GM12878 (cell line): ENCODE measurements at regions not wholly inside any gene's neighbourhood (a gene's known extent, or its start where the extent isn't known, plus 50 kb on each side); places are given as distances from the start of the nearest gene placed in this dataset.
"Not testable (repeated sequence)": the region's sequence is repeated elsewhere in the genome, so short reads cannot be mapped to it uniquely, and the experiment has no call there.

ENCODE experiments used
- ATAC-seq: fragments of 200-7000 bp; cut with Tn5 transposase; 3 replicates; pipeline ENCODE4 v1.9.1; 2020; ENCODE audit warnings: mild to moderate bottlenecking, moderate library complexity
- BruUV-seq: library from RNA; stranded (reverse); fragments of 400-500 nt; replicated peaks from 2 replicates; lab custom pipeline; 2021; lab: Mats Ljungman, UMichigan
- CTCF ChIA-PET: fragments of 300-600 bp; sonication (Branson Sonifier 250); formaldehyde crosslinking; extraction: SDS; loops from one replicate; lab custom pipeline; 2021; ENCODE audit warnings: inconsistent platforms; lab: Yijun Ruan, JAX
- POLR2A ChIA-PET: fragments of 350-600 bp; formaldehyde crosslinking; extraction: SDS; loops from one replicate; lab custom pipeline; 2021; ENCODE audit warnings: inconsistent platforms; lab: Charles Lee
- RAD21 ChIA-PET: fragments of 300-600 bp; sonication (Branson Sonifier 250); formaldehyde crosslinking; loops from one replicate; lab custom pipeline; 2023; ENCODE audit warnings: antibody characterized with exemption; ENCODE audit not compliant: unreplicated experiment; lab: Charles Lee
- SMC1A ChIA-PET: fragments of 300-600 bp; sonication (Branson Sonifier 250); formaldehyde crosslinking; loops from one replicate; lab custom pipeline; 2023; ENCODE audit not compliant: unreplicated experiment, uncharacterized antibody; lab: Charles Lee
- DNase-seq: peaks from one replicate; pipeline ENCODE4 v3.0.0-alpha.2; 2011; ENCODE audit warnings: low read depth, low spot score
- FAIRE-seq: peaks from 3 replicates; lab custom pipeline; 2011; peaks lifted over from hg19 to GRCh38; lab: Jason Lieb, UNC
- H2AFZ ChIP-seq: 2 replicates; pipeline ENCODE4 v1.6.0; 2011; ENCODE audit warnings: low read depth, low read length, control low read depth; ENCODE audit not compliant: control insufficient read depth
- H3K27ac ChIP-seq: 2 replicates; pipeline ENCODE4 v1.5.1; 2011; ENCODE audit warnings: control low read depth; ENCODE audit not compliant: control insufficient read depth, insufficient read depth
- H3K27me3 ChIP-seq, 2 experiments: replicated peaks in 1 of 2; 2 replicates each; pipeline versions ENCODE4 v1.6.0 to v1.6.1; 2011; ENCODE audit warnings: low read length in 1 of 2; ENCODE audit not compliant: control insufficient read depth in 2 of 2, insufficient read depth in 2 of 2
- H3K36me3 ChIP-seq, 2 experiments: 2 replicates each; pipeline ENCODE4 v1.5.1; 2011; ENCODE audit warnings: low read length in 1 of 2; ENCODE audit not compliant: control insufficient read depth in 2 of 2, insufficient read depth in 2 of 2
- H3K4me1 ChIP-seq: 2 replicates; pipeline ENCODE4 v1.6.1; 2011; ENCODE audit warnings: mild to moderate bottlenecking, low read length, moderate library complexity, mixed read lengths; ENCODE audit not compliant: control insufficient read depth, insufficient read depth
- H3K4me2 ChIP-seq: 2 replicates; pipeline ENCODE4 v1.6.0; 2011; ENCODE audit warnings: control low read depth; ENCODE audit not compliant: control insufficient read depth, insufficient read depth
- H3K4me3 ChIP-seq: fragments of 200-600 bp; sonication (generic); 2 replicates; pipeline ENCODE4 v1.5.1; 2016
- H3K79me2 ChIP-seq: 2 replicates; pipeline ENCODE4 v1.6.0; 2011; ENCODE audit warnings: low read length; ENCODE audit not compliant: control insufficient read depth, insufficient read depth
- H3K9ac ChIP-seq: 2 replicates; pipeline ENCODE4 v1.8.0; 2011; ENCODE audit warnings: low read length, control low read depth, mixed read lengths; ENCODE audit not compliant: control insufficient read depth, insufficient read depth
- H3K9me3 ChIP-seq: replicated peaks from 3 replicates; pipeline ENCODE4 v1.5.1; 2011; ENCODE audit warnings: mild to moderate bottlenecking, low read length; ENCODE audit not compliant: control insufficient read depth, insufficient read depth
- H4K20me1 ChIP-seq: 2 replicates; pipeline ENCODE4 v1.6.0; 2011; ENCODE audit not compliant: control insufficient read depth, insufficient read depth
- WGBS: methylation state at CpG from one replicate; pipeline ENCODE4 v1.1.6; 2016; ENCODE audit warnings: low lambda C conversion rate; ENCODE audit not compliant: insufficient replicate concordance, insufficient coverage; ENCODE audit errors: missing lambda C conversion rate; 5-methylcytosine and 5-hydroxymethylcytosine counted together
- in situ Hi-C: fragments of 300-500 bp; cut with MboI; formaldehyde crosslinking; loops from 9 replicates; pipeline ENCODE4 v1.14.3; 2018; ENCODE audit warnings: mixed read lengths
- intact Hi-C: fragments of 100-400 bp; cut with micrococcal nuclease; formaldehyde crosslinking; loops from one replicate; pipeline ENCODE4 v1.14.2; 2022; ENCODE audit not compliant: unreplicated experiment

- SMC1A ChIA-PET, RAD21 ChIA-PET: not testable (repeated sequence)
Measured at GRCh38 chr7:55706451-55707195, 134.3 kb upstream of the VOPP1 start.

GRCh38 chr7:55705728-55706450 lies 133.6 kb upstream of the VOPP1 start:
- H3K27me3 ChIP-seq, DNase-seq, ATAC-seq, H4K20me1 ChIP-seq, H3K9me3 ChIP-seq, H3K4me2 ChIP-seq, H3K4me3 ChIP-seq, FAIRE-seq, RAD21 ChIA-PET, H2AFZ ChIP-seq, BruUV-seq, H3K36me3 ChIP-seq, CTCF ChIA-PET, H3K9ac ChIP-seq, H3K4me1 ChIP-seq, SMC1A ChIA-PET, POLR2A ChIA-PET, H3K27ac ChIP-seq, in situ Hi-C loops, intact Hi-C loops, H3K79me2 ChIP-seq: not testable (repeated sequence)
- 51% methylated on average over 4 of the region's 5 CpGs for WGBS

More at GRCh38 chr7:55706451-55707195, 134.3 kb upstream of the VOPP1 start:
- H3K27me3 ChIP-seq, in situ Hi-C loops, POLR2A ChIA-PET, CTCF ChIA-PET, FAIRE-seq, H3K4me2 ChIP-seq, H3K4me1 ChIP-seq, H3K27ac ChIP-seq, ATAC-seq, H3K36me3 ChIP-seq, BruUV-seq, H3K9ac ChIP-seq, H2AFZ ChIP-seq, intact Hi-C loops, H3K79me2 ChIP-seq, H4K20me1 ChIP-seq, H3K9me3 ChIP-seq, DNase-seq, H3K4me3 ChIP-seq: not testable (repeated sequence)
- WGBS, result 33% methylated on average over 5 of the region's 5 CpGs

GRCh38 chr7:55702831-55703230 lies 130.5 kb upstream of the VOPP1 start:
- H3K79me2 ChIP-seq, H3K9me3 ChIP-seq, H2AFZ ChIP-seq, H3K4me1 ChIP-seq, RAD21 ChIA-PET, DNase-seq, H3K9ac ChIP-seq, H3K4me2 ChIP-seq, POLR2A ChIA-PET, H3K27ac ChIP-seq, in situ Hi-C loops, H4K20me1 ChIP-seq, ATAC-seq, H3K27me3 ChIP-seq, intact Hi-C loops, H3K4me3 ChIP-seq, CTCF ChIA-PET, BruUV-seq, FAIRE-seq, H3K36me3 ChIP-seq, SMC1A ChIA-PET: not testable (repeated sequence)
- WGBS, result 69% methylated on average over 6 of the region's 6 CpGs

GRCh38 chr7:55699450-55699842 lies 127.1 kb upstream of the VOPP1 start:
- H3K27me3 ChIP-seq, POLR2A ChIA-PET, H3K4me3 ChIP-seq, H3K9ac ChIP-seq, H3K27ac ChIP-seq, ATAC-seq, intact Hi-C loops, H4K20me1 ChIP-seq, H3K79me2 ChIP-seq, in situ Hi-C loops, H3K9me3 ChIP-seq, SMC1A ChIA-PET, BruUV-seq, H3K36me3 ChIP-seq, H3K4me2 ChIP-seq, H3K4me1 ChIP-seq, CTCF ChIA-PET, RAD21 ChIA-PET, H2AFZ ChIP-seq, DNase-seq, FAIRE-seq: not testable (repeated sequence)
- 40% methylated on average over 4 of the region's 5 CpGs for WGBS
